ENCODE measurements at regions not wholly inside any gene's neighbourhood (a gene's known extent, or its start where the extent isn't known, plus 50 kb on each side); places are given as distances from the start of the nearest gene placed in this dataset.

- no peak for DNase-seq
Observed at GRCh38 chr6:156510242-156510641, 266.9 kb upstream of the ARID1B start.

GRCh38 chr6:156509496-156509895 is 267.7 kb upstream of the ARID1B start:
- no peak for DNase-seq

- no peak for DNase-seq
Observed at GRCh38 chr6:156508923-156509322, 268.3 kb upstream of the ARID1B start.

GRCh38 chr6:156508126-156508525 is 269.1 kb upstream of the ARID1B start:
- DNase-seq, result no peak

GRCh38 chr6:156507656-156508055 is 269.5 kb upstream of the ARID1B start:
- no peak for DNase-seq

- DNase-seq, result no peak
Observed at GRCh38 chr6:156507106-156507505, 270.1 kb upstream of the ARID1B start.

- DNase-seq, result no peak
Observed at GRCh38 chr6:156502969-156503504, 274.1 kb upstream of the ARID1B start.

GRCh38 chr6:156497618-156498017 is 279.6 kb upstream of the ARID1B start:
- DNase-seq, result no peak

- no peak for DNase-seq
Observed at GRCh38 chr6:156487877-156488276, 289.3 kb upstream of the ARID1B start.

- no peak for DNase-seq
Observed at GRCh38 chr6:156485150-156485549, 292.0 kb upstream of the ARID1B start.

GRCh38 chr6:156474507-156475120 is 302.6 kb upstream of the ARID1B start:
- DNase-seq, result no peak

GRCh38 chr6:156471000-156471399 is 306.2 kb upstream of the ARID1B start:
- no peak for DNase-seq

- DNase-seq, result no peak
Observed at GRCh38 chr6:156464100-156464878, 312.9 kb upstream of the ARID1B start.

GRCh38 chr6:156461647-156462046 is 315.5 kb upstream of the ARID1B start:
- DNase-seq, result no peak

- DNase-seq, result no peak
Observed at GRCh38 chr6:156457601-156458000, 319.6 kb upstream of the ARID1B start.

GRCh38 chr6:156455847-156456246 is 321.3 kb upstream of the ARID1B start:
- DNase-seq, result no peak

GRCh38 chr6:156454867-156455266 is 322.3 kb upstream of the ARID1B start:
- no peak for DNase-seq

- DNase-seq, result no peak
Observed at GRCh38 chr6:156451726-156452125, 325.5 kb upstream of the ARID1B start.

- DNase-seq, result no peak
Observed at GRCh38 chr6:156451088-156451487, 326.1 kb upstream of the ARID1B start.

GRCh38 chr6:156450421-156450820 is 326.8 kb upstream of the ARID1B start:
- no peak for DNase-seq

- no peak for DNase-seq
Observed at GRCh38 chr6:156449569-156449968, 327.6 kb upstream of the ARID1B start.

GRCh38 chr6:156449128-156449527 is 328.1 kb upstream of the ARID1B start:
- DNase-seq, result no peak

GRCh38 chr6:156448579-156448978 is 328.6 kb upstream of the ARID1B start:
- DNase-seq, result no peak

GRCh38 chr6:156440688-156441087 is 336.5 kb upstream of the ARID1B start:
- no peak for DNase-seq

Data from SW 1271 (cell line).